Ureter (tissue), 1 donor: ENCODE measurements at regions not wholly inside any gene's neighbourhood (a gene's known extent, or its start where the extent isn't known, plus 50 kb on each side); places are given as distances from the start of the nearest gene placed in this dataset.

Source experiments
- DNase-seq: peaks from one replicate; pipeline ENCODE4 v3.0.0-alpha.2; 2020; ENCODE audit warnings: low spot score
- donor health status: DM: yes; HTN: yes; CAD: no.

- DNase-seq: no peak
These were observed 182.5 kb downstream of the MED10 start for GRCh38 chr5:6195711-6196358.

GRCh38 chr5:6194906-6195612 is 183.3 kb downstream of the MED10 start:
- no peak for DNase-seq

- no peak for DNase-seq
These were observed 184.0 kb downstream of the MED10 start for GRCh38 chr5:6194261-6194875.

- DNase-seq: no peak
These were observed 185.0 kb downstream of the MED10 start for GRCh38 chr5:6193310-6193709.

- no peak for DNase-seq
These were observed 187.5 kb downstream of the MED10 start for GRCh38 chr5:6190838-6191237.

- no peak for DNase-seq
These were observed 189.4 kb downstream of the MED10 start for GRCh38 chr5:6188976-6189375.

- no peak for DNase-seq
These were observed 190.0 kb downstream of the MED10 start for GRCh38 chr5:6188344-6188743.

- no peak for DNase-seq
These were observed 190.8 kb downstream of the MED10 start for GRCh38 chr5:6187501-6187900.

- DNase-seq: no peak
These were observed 192.8 kb downstream of the MED10 start for GRCh38 chr5:6185574-6185973.

GRCh38 chr5:6184481-6184880 is 193.9 kb downstream of the MED10 start:
- DNase-seq: no peak

- no peak for DNase-seq
These were observed 194.7 kb downstream of the MED10 start for GRCh38 chr5:6183391-6184390.

GRCh38 chr5:6182271-6182815 is 196.0 kb downstream of the MED10 start:
- no peak for DNase-seq

- DNase-seq: no peak
These were observed 196.5 kb downstream of the MED10 start for GRCh38 chr5:6181871-6182270.

- no peak for DNase-seq
These were observed 197.1 kb downstream of the MED10 start for GRCh38 chr5:6181147-6181729.

GRCh38 chr5:6180231-6180872 is 198.0 kb downstream of the MED10 start:
- no peak for DNase-seq

GRCh38 chr5:6178846-6179532 is 199.4 kb downstream of the MED10 start:
- DNase-seq: no peak

- DNase-seq: no peak
These were observed 200.4 kb downstream of the MED10 start for GRCh38 chr5:6177926-6178325.

GRCh38 chr5:6176102-6176693 is 202.1 kb downstream of the MED10 start:
- no peak for DNase-seq

GRCh38 chr5:6175172-6175854 is 203.0 kb downstream of the MED10 start:
- no peak for DNase-seq
